Smooth muscle cell (in vitro differentiated cells): ENCODE measurements at regions not wholly inside any gene's neighbourhood (a gene's known extent, or its start where the extent isn't known, plus 50 kb on each side); places are given as distances from the start of the nearest gene placed in this dataset.

Experiments used
- DNase-seq: peaks from one replicate; lab custom pipeline; 2025; ENCODE audit not compliant: unreplicated experiment; lab: John Stamatoyannopoulos, UW
- H2AFZ ChIP-seq: fragments of 200-600 bp; sonication (generic); 2 replicates; pipeline ENCODE4 v1.6.0; 2016; ENCODE audit warnings: antibody characterized with exemption, low read depth, mild to moderate bottlenecking
- H3F3A ChIP-seq: fragments of 200-600 bp; sonication (generic); 2 replicates; pipeline ENCODE4 v1.6.0; 2017; ENCODE audit warnings: antibody characterized with exemption, low read depth
- H3K27ac ChIP-seq: fragments of 200-600 bp; sonication (generic); 2 replicates; pipeline ENCODE4 v1.5.1; 2016; ENCODE audit warnings: low read depth, mild to moderate bottlenecking
- H3K27me3 ChIP-seq: fragments of 200-600 bp; sonication (generic); 2 replicates; pipeline ENCODE4 v1.6.1; 2016; ENCODE audit warnings: low read depth, mild to moderate bottlenecking
- H3K36me3 ChIP-seq: fragments of 200-600 bp; sonication (generic); 2 replicates; pipeline ENCODE4 v1.5.1; 2016; ENCODE audit warnings: low read depth
- H3K4me1 ChIP-seq: fragments of 200-600 bp; sonication (generic); 2 replicates; pipeline ENCODE4 v1.5.1; 2016; ENCODE audit warnings: low read depth
- H3K4me2 ChIP-seq: fragments of 200-600 bp; sonication (generic); 2 replicates; pipeline ENCODE4 v1.6.0; 2016; ENCODE audit warnings: mild to moderate bottlenecking
- H3K4me3 ChIP-seq: fragments of 200-600 bp; sonication (generic); 2 replicates; pipeline ENCODE4 v1.5.1; 2016; ENCODE audit warnings: mild to moderate bottlenecking
- H3K79me2 ChIP-seq: fragments of 200-600 bp; sonication (generic); 2 replicates; pipeline ENCODE4 v1.6.0; 2016; ENCODE audit warnings: low read depth, mild to moderate bottlenecking
- H3K9ac ChIP-seq: fragments of 200-600 bp; sonication (generic); 2 replicates; pipeline ENCODE4 v1.6.0; 2016; ENCODE audit warnings: low read depth
- H3K9me3 ChIP-seq: fragments of 200-600 bp; sonication (generic); replicated peaks from 2 replicates; pipeline ENCODE4 v1.5.1; 2016; ENCODE audit warnings: low read depth
- H4K20me1 ChIP-seq: fragments of 200-600 bp; sonication (generic); 2 replicates; pipeline ENCODE4 v1.6.0; 2016; ENCODE audit warnings: low read depth
- WGBS: methylation state at CpG from one replicate; pipeline ENCODE4 v1.1.7; 2016; ENCODE audit warnings: low lambda C conversion rate; 5-methylcytosine and 5-hydroxymethylcytosine counted together
- TF ChIP-seq, protein P1 (sequence below): fragments of 200-600 bp; sonication (generic); IDR thresholded peaks from 2 replicates; pipeline ENCODE4 v1.5.1; 2017; ENCODE audit warnings: borderline replicate concordance, mild to moderate bottlenecking, antibody characterized with exemption; ENCODE audit not compliant: insufficient read depth, poor library complexity, severe bottlenecking

GRCh38 chr5:153130296-153130695, 360.2 kb upstream of the GRIA1 start:
- H3K27ac ChIP-seq = no peak overlapping the region
- no peaks in the 10 kb centered on the region for H3K36me3 ChIP-seq
- no peaks in the 10 kb centered on the region for H3K27me3 ChIP-seq
- no peak overlapping the region for H3K9ac ChIP-seq
- no peak overlapping the region for H2AFZ ChIP-seq
- H3K4me2 ChIP-seq = no peak overlapping the region
- H3F3A ChIP-seq = no peaks in the 10 kb centered on the region
- DNase-seq = no peak
- TF ChIP-seq, protein P1, sequence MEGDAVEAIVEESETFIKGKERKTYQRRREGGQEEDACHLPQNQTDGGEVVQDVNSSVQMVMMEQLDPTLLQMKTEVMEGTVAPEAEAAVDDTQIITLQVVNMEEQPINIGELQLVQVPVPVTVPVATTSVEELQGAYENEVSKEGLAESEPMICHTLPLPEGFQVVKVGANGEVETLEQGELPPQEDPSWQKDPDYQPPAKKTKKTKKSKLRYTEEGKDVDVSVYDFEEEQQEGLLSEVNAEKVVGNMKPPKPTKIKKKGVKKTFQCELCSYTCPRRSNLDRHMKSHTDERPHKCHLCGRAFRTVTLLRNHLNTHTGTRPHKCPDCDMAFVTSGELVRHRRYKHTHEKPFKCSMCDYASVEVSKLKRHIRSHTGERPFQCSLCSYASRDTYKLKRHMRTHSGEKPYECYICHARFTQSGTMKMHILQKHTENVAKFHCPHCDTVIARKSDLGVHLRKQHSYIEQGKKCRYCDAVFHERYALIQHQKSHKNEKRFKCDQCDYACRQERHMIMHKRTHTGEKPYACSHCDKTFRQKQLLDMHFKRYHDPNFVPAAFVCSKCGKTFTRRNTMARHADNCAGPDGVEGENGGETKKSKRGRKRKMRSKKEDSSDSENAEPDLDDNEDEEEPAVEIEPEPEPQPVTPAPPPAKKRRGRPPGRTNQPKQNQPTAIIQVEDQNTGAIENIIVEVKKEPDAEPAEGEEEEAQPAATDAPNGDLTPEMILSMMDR = no peak
- H4K20me1 ChIP-seq = no peaks in the 10 kb centered on the region
- H3K4me1 ChIP-seq = no peaks in the 10 kb centered on the region
- H3K79me2 ChIP-seq = no peaks in the 10 kb centered on the region
- no peak overlapping the region for H3K4me3 ChIP-seq
- 77% methylated on average over 1 of the region's 1 CpG for WGBS
- H3K9me3 ChIP-seq = no peaks in the 10 kb centered on the region

- Histone ChIP-seq H3K4me1 (no peaks in the 10 kb centered on the region), H3K27me3 (no peaks in the 10 kb centered on the region), H4K20me1 (no peaks in the 10 kb centered on the region), H3K4me2 (no peak overlapping the region), H3K27ac (no peak overlapping the region), H3K9ac (no peak overlapping the region), H3K4me3 (no peak overlapping the region), H3F3A (no peaks in the 10 kb centered on the region), H3K9me3 (no peaks in the 10 kb centered on the region), H3K36me3 (no peaks in the 10 kb centered on the region), H2AFZ (no peak overlapping the region), H3K79me2 (no peaks in the 10 kb centered on the region)
- 60% methylated on average over 4 of the region's 4 CpGs for WGBS
- TF ChIP-seq, protein P1 = no peak
- no peak for DNase-seq
These were observed 355.1 kb upstream of the GRIA1 start for GRCh38 chr5:153135411-153135810.

GRCh38 chr5:153136910-153137614, 353.4 kb upstream of the GRIA1 start:
- no peaks in the 10 kb centered on the region for H3F3A ChIP-seq
- H3K27me3 ChIP-seq = no peaks in the 10 kb centered on the region
- no peaks in the 10 kb centered on the region for H4K20me1 ChIP-seq
- no peak overlapping the region for H2AFZ ChIP-seq
- H3K36me3 ChIP-seq = no peaks in the 10 kb centered on the region
- H3K79me2 ChIP-seq = no peaks in the 10 kb centered on the region
- no peak for DNase-seq
- no peaks in the 10 kb centered on the region for H3K4me1 ChIP-seq
- no peaks in the 10 kb centered on the region for H3K9me3 ChIP-seq
- H3K4me3 ChIP-seq = no peak overlapping the region
- H3K9ac ChIP-seq = no peak overlapping the region
- TF ChIP-seq, protein P1 = no peak
- 77% methylated on average over 6 of the region's 6 CpGs for WGBS
- H3K27ac ChIP-seq = no peak overlapping the region
- H3K4me2 ChIP-seq = no peak overlapping the region
